Activated CD4-positive, alpha-beta T cell treated with anti-CD3 and anti-CD28 coated beads, Interleukin-2, amount 10 ng/mL, durations not matched to agents 24 days and 14 days (primary cell): ENCODE measurements at regions not wholly inside any gene's neighbourhood (a gene's known extent, or its start where the extent isn't known, plus 50 kb on each side); places are given as distances from the start of the nearest gene placed in this dataset.

Source experiments
- DNase-seq: peaks from one replicate; pipeline ENCODE4 v3.0.0; 2022
- H3K27ac Mint-ChIP-seq: one replicate; pipeline ENCODE4 v1.8.0; 2022; ENCODE audit warnings: mild to moderate bottlenecking, mixed read lengths
- H3K27me3 Mint-ChIP-seq: one replicate; pipeline ENCODE4 v1.8.0; 2022; ENCODE audit warnings: mixed read lengths
- H3K36me3 Mint-ChIP-seq: one replicate; pipeline ENCODE4 v1.8.0; 2022; ENCODE audit warnings: low read depth, mild to moderate bottlenecking, mixed read lengths
- H3K4me1 Mint-ChIP-seq: one replicate; pipeline ENCODE4 v1.8.0; 2021; ENCODE audit warnings: mixed read lengths
- H3K4me3 Mint-ChIP-seq: one replicate; pipeline ENCODE4 v1.8.0; 2022; ENCODE audit warnings: mild to moderate bottlenecking, moderate library complexity, mixed read lengths
- H3K9me3 Mint-ChIP-seq: one replicate; pipeline ENCODE4 v1.8.0; 2021; ENCODE audit warnings: mixed read lengths
- intact Hi-C: fragments of 100-400 bp; cut with micrococcal nuclease; formaldehyde crosslinking; loops from one replicate; pipeline ENCODE4 v1.15.1; 2023

DNA sequence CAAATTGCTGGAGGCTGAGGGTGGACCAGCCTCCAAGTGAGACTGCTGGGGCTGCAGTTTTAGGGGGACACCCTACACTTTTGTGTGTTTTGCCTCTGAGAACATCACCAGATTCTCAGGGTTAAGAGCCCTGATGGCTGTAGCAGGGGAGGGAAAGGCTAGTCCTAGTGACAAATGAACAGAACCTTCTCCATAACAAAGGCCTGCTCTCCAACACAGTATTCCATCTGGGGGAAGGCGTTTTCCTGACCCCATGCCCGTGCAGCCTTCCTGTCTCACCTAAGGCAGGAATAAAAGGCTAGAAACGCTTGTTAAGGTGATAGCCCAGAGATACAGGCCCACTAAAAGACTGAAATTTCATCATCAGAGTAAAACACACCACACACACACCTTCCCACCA lies 50.2 kb upstream of the NSMCE3 start:
- H3K4me1 Mint-ChIP-seq = no peaks in the 10 kb centered on the region
- intact Hi-C loops = loop anchor here (10.0 kb wide), 1 partner anchor 65 kb away; no protein-coding TSS in a partner anchor
- H3K36me3 Mint-ChIP-seq = no peaks in the 10 kb centered on the region
- H3K27me3 Mint-ChIP-seq = peaks cover 2% of the 10 kb centered on the region
- no peak overlapping the region for H3K27ac Mint-ChIP-seq
- no peak overlapping the region for H3K4me3 Mint-ChIP-seq
- no peak for DNase-seq
- peaks cover 5% of the 10 kb centered on the region for H3K9me3 Mint-ChIP-seq
